NCI-H128 (cell line): ENCODE measurements at regions not wholly inside any gene's neighbourhood (a gene's known extent, or its start where the extent isn't known, plus 50 kb on each side); places are given as distances from the start of the nearest gene placed in this dataset.
"Not testable (repeated sequence)": the region's sequence is repeated elsewhere in the genome, so short reads cannot be mapped to it uniquely, and the experiment has no call there.

Source experiments
- DNase-seq: peaks from one replicate; lab custom pipeline; 2025; ENCODE audit not compliant: unreplicated experiment; lab: John Stamatoyannopoulos, UW

DNA sequence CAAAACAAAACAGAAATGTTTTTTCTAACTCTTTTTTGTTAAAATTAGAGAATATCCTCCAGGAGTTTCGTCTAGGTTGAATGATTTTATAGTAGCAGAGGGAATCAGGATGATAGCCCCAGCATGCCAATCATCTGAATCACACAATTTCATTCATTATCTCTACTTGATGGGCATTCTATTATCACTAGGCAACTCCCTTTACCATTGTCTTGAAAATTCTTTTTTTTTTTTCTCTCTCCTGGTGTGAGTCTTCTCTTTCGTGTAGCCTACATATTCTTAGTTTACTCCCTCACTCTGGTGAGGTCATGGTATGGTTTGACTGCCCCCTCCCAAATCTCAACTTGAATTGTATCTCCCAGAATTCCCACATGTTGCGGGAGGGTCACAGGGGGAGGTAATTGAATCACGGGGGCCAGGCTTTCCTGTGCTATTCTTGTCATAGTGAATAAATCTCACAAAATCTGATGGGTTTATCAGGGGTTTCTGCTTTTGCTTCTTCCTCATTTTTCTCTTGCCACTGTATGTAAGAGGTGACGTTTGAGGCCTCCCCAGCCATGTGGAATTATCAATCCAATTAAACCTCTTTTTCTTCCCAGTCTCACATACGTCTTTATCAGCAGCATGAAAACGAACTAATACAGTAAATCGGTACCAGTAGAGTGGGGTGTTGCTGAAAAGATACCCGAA lies 105.0 kb downstream of the OTUD1 start:
- no peak for DNase-seq

- not testable (repeated sequence) for DNase-seq
These were observed 107.0 kb downstream of the OTUD1 start for GRCh38 chr10:23545866-23546265.

GRCh38 chr10:23556727-23557440 lies 118.0 kb downstream of the OTUD1 start:
- DNase-seq, result no peak

DNA sequence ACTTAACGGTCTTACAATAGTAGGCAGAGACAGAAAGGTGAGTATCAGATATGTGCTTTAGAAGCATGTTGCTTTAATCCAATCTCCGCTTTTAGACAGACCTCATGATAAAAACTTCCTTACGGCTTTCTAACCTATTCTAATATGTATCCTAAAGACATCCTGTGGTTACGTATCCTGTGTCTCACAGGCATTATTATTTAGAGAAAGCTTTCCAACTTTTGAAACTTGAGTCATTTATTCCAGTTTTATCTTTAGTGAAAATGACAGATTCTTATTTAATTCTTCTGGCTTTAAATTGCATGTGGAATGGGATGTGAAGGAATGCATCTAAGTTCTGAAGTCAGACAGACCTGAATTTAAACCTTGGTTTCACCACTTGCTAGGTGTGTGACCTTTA lies 118.9 kb downstream of the OTUD1 start:
- no peak for DNase-seq

DNA sequence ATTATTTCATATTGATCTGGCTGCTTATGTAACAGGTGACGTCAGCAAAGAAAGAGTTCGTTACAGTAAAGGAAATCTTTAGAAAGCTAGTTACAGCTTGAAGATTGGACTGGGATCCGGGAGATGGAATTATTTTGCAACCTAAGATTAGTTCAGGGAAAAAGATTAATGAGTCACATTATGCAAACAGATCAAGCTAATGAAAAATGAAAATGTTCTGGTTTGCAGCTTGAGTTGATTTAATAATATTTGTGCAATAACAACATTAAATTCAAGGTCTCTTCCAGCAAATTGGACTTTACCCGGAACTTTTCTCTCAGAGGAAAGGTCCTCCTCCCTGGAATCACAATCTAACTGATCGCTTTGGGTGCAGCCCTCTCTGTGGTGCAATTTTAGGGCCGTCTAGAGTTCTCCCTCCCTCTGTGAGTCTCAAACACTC lies 119.5 kb downstream of the OTUD1 start:
- no peak for DNase-seq

GRCh38 chr10:23568996-23569395 lies 130.1 kb downstream of the OTUD1 start:
- DNase-seq, result no peak

DNA sequence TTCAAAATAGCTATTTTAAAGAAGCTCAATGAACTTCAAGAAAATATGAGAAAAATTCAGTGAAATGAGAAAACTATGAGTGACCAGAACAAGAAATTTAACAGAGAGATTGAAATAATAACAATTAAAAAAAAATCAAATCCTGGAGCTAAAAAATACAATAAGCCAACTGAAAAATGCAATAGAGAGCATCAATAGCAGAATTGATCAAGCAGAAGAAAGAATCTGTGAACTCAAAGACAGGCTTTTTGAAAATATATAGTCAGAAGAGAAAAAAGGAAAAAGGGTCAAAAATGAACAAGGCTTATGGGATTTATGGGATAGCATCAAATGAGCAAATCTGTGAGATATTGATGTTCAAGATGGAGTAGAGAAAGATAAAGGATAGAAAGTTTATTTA lies 133.0 kb downstream of the OTUD1 start:
- no peak for DNase-seq

DNA sequence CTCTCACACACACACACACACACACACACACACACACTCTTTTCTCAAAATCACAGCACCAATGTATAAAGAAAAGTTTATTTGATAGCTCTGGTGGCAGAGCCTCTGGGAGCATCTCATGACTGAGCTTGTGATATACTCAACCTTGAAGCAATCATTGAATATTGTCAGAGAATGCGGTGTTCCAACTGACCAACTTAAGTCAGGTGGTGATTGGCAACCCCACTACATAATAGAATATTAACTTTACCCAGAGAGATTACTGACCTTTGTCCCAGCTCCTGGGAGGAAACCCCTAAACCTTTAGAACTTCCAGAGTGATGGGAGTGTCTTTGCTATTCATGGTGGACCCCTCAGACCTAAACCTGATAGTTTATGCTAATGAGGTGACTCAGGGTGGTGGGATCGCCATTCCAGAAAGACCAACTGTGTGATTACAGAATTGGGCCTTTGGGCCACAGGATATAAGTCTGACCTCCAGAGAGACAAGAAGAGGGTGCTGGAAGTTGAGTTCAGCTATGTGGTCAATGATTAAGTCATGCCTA lies 143.1 kb downstream of the OTUD1 start:
- DNase-seq, result no peak

DNA sequence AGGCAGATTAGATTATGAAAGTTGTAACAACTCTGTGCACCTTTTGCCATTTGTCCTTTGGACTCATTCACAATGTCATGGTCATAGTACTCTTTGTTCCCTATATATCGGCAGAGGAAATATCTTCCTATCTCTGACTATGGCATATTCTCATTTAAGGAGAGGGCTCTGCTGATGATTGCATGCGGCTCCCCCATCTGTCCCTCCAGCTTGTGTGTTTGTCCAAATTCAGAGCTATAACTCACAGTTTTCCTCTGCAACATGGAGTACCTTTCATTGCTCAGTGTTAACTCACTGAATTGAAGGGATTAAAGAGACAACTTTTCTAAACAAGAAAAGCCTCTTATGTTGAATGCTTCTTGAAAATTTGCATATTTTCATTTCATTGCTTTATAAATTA lies 145.5 kb downstream of the OTUD1 start:
- no peak for DNase-seq

DNA sequence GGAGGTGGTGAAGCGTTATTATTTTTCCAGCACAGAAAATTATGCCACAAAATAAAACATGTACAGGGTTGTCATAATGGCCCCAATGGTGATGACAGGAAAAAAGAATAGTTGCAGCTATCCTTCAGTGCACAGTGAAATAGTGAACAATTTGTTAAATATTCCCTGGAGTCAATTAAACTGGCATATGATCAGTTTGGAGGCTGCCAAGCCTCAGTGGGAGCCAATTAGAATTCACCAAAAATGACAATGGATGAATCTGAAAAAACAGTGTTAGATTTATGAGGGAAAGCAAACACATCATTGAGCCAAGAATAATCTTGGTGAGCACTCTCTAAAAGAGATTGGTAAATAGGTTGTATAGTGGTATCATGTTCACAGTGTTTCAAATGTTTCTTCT lies 146.3 kb downstream of the OTUD1 start:
- DNase-seq, result no peak

DNA sequence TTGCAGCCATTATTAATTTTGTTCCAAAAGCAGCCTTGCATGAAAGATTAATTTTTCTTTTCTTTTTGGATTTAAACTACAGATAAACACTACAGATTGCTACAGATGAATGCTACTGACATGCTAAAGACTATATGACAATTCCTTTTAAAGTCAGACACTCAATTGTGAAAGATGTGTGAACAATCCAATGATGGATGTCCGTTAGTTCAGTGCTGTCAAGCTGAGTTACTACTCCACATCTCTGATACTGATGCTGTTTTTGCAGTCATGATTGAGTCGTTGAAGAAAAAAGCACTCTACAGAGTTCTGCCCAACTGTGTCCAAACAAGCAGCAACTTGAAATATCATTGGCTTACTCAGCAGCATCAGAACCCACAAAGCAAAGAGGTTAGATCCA lies 146.8 kb downstream of the OTUD1 start:
- DNase-seq, result no peak

GRCh38 chr10:23595278-23595677 lies 156.4 kb downstream of the OTUD1 start:
- not testable (repeated sequence) for DNase-seq

- DNase-seq, result no peak
These were observed 165.7 kb downstream of the OTUD1 start for GRCh38 chr10:23604613-23605012.

DNA sequence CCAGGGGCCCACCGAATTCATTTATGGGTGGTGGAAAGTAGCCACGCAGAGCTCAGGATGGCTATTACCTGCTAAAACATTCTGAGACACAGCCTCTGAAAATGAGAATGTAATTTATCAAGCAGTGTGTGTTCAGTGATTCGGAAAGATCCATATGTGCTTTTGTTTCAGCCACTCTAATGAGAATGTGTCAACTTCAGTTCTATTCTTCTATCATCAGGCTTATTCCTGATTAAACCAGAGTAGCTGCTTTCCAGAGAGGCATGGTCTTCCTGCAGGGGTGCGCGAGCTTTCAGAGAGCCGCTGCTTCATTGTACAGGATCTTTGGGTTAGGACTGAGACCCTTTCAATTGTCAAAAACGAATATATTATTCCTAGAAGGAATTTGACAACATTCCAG lies 167.6 kb downstream of the OTUD1 start:
- DNase-seq, result no peak

GRCh38 chr10:23608926-23609325 lies 170.1 kb downstream of the OTUD1 start:
- no peak for DNase-seq

DNA sequence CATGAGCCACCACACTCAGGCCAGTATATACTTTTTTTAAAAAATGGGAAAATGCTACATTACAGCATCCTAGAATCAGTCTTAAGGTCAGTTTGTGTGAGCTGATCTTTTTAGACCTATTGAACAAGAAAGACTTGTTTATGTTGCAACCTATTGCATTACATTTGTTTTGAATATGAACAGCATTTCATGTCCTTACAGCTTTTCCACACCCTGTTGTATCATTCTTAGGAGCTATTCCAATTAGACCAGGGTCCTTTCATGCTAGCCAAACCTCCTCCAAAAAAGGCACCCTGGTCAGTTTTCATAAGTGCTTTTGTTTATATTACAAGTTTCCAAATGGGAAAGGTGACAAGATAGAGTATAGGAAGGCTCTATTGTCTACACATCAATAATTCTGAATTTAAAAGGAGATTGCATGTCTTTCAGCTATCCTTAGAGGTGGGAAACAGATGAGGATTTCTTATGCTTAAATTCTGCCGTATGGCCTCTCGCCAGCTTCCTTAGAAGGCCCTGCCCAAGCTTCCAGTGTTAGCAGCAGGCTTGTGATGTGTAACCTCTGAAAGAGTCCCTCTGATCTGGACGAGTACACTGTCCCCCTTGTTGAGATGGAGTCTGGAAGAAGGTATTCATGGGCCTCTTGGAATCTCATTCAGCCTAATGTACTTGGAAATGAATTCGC lies 171.9 kb downstream of the OTUD1 start:
- DNase-seq, result no peak

GRCh38 chr10:23611308-23612029 lies 172.6 kb downstream of the OTUD1 start:
- no peak for DNase-seq

GRCh38 chr10:23613900-23614299 lies 175.0 kb downstream of the OTUD1 start:
- no peak for DNase-seq

DNA sequence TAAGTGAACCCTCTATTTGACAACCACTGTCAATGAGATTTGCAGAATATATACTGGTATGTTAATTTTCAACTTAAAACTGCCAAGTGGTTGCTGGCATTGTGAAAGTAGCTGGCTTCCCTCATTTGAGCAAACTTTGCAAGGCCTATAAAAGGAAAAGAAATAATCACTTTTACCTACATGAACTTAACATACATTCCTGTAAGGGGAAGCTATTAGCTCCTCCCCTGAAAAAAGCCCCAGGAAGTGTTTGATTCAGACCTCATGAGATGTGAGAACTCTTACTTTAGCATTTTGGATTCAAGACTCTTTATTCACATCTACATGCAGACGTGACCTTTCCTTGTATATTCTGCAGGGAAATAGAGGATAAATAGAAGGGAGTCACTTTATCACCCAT lies 175.6 kb downstream of the OTUD1 start:
- no peak for DNase-seq

DNA sequence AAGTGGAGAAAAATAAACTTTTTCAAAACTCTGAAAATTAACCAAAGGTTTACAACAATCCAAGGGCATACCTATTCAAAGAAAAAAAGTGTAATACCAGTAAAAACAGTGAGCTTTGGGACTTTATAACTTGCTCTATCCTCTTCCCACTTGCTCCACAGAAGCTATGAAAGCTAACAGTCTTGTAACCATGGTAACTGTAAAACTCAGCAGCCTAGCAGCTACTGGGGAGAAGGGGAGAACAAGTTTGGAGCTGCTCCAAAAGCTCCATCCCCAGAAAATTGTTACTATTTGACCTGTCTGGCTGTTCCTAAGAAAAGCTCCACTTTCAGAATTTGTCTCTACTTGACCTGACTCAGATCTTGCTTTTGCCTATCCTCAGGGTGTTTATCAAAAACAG lies 191.5 kb downstream of the OTUD1 start:
- DNase-seq, result no peak

GRCh38 chr10:23630885-23631284 lies 192.0 kb downstream of the OTUD1 start:
- no peak for DNase-seq
